ENCODE measurements at regions not wholly inside any gene's neighbourhood (a gene's known extent, or its start where the extent isn't known, plus 50 kb on each side); places are given as distances from the start of the nearest gene placed in this dataset.

DNA sequence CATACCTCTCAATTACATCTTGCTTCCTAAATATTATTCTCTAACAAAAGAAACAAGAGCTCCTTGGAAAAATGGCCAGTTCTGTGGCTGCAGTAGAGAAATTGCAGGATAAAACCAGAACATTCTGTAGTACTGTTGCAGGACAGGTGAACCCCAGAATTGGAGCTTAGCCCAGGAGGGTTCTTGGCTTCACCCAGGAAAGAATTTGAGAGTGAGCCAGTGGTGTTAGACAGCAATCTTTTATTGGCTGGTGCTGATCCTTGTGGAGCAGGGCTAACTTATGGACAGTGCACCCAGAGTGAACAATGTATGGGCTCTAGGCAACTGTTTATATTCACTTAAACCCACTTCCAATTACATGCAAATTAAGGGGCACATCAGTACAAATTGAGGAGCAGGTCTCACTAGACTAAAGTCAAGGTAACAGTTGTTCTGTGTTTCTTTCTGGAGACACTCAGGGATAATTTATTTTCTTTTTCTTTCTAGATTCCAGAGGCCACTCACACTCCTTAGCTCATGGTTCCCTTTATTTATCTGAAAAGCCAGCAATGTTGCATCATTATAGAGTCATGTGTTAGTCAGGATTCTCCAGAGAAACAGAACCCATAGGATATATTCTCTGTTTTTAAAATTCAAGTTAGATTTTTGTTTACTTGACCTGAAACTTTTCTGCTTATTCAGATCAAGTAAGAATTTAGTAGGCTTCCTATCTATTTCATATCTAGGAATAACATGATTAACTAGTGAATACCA is 348.1 kb downstream of the CCDC85A start:
- TF ChIP-seq, protein P1, sequence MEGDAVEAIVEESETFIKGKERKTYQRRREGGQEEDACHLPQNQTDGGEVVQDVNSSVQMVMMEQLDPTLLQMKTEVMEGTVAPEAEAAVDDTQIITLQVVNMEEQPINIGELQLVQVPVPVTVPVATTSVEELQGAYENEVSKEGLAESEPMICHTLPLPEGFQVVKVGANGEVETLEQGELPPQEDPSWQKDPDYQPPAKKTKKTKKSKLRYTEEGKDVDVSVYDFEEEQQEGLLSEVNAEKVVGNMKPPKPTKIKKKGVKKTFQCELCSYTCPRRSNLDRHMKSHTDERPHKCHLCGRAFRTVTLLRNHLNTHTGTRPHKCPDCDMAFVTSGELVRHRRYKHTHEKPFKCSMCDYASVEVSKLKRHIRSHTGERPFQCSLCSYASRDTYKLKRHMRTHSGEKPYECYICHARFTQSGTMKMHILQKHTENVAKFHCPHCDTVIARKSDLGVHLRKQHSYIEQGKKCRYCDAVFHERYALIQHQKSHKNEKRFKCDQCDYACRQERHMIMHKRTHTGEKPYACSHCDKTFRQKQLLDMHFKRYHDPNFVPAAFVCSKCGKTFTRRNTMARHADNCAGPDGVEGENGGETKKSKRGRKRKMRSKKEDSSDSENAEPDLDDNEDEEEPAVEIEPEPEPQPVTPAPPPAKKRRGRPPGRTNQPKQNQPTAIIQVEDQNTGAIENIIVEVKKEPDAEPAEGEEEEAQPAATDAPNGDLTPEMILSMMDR (IDR thresholded peaks at IDR 0.05) = no peak
- no peak for DNase-seq
- no peaks in the 10 kb centered on the region for H3K36me3 ChIP-seq
- no peak for ATAC-seq
- no peaks in the 10 kb centered on the region for H3K27me3 ChIP-seq
- intact Hi-C loops (cut with DNase I) = no loop called here
- H3K9me3 ChIP-seq = no peaks in the 10 kb centered on the region
- H3K4me3 ChIP-seq = no peak overlapping the region
- H3K27ac ChIP-seq = no peak overlapping the region
- no peaks in the 10 kb centered on the region for H3K4me1 ChIP-seq

- H3K27me3 ChIP-seq = no peaks in the 10 kb centered on the region
- H3K36me3 ChIP-seq = no peaks in the 10 kb centered on the region
- no peaks in the 10 kb centered on the region for H3K9me3 ChIP-seq
- H3K4me3 ChIP-seq = no peak overlapping the region
- intact Hi-C loops (cut with DNase I) = no loop called here
- DNase-seq = no peak
- no peak for ATAC-seq
- H3K4me1 ChIP-seq = no peaks in the 10 kb centered on the region
- no peak overlapping the region for H3K27ac ChIP-seq
- TF ChIP-seq, protein P1 (IDR thresholded peaks at IDR 0.05) = no peak
Measured at GRCh38 chr2:56534321-56534720, 350.5 kb downstream of the CCDC85A start.

- no peaks in the 10 kb centered on the region for H3K4me1 ChIP-seq
- no peaks in the 10 kb centered on the region for H3K36me3 ChIP-seq
- no peak overlapping the region for H3K4me3 ChIP-seq
- intact Hi-C loops (cut with DNase I) = no loop called here
- no peaks in the 10 kb centered on the region for H3K9me3 ChIP-seq
- no peaks in the 10 kb centered on the region for H3K27me3 ChIP-seq
- no peak overlapping the region for H3K27ac ChIP-seq
- DNase-seq (no peak), ATAC-seq (no peak)
- TF ChIP-seq, protein P1 (IDR thresholded peaks at IDR 0.05) = no peak
Measured at GRCh38 chr2:56537756-56538155, 354.0 kb downstream of the CCDC85A start.

DNA sequence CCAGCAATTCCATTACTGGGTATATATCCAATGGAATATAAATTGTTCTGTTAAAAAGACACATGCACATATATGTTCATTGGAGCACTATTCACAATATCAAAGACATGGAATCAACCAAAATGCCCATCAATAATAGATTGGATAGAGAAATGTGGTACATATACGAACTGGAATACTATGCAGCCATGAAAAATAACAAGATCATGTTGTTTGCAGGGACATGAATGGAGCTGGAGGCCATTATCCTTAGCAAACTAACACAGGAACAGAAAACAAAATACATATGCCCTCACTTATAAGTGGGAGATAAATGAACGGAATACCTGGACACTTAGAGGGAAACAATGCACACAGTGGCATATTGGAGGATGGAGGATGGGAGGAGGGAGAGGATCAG is 355.8 kb downstream of the CCDC85A start:
- ATAC-seq (no peak), DNase-seq (no peak)
- H3K9me3 ChIP-seq = no peaks in the 10 kb centered on the region
- TF ChIP-seq, protein P1 (IDR thresholded peaks at IDR 0.05) = no peak
- H3K27ac ChIP-seq = no peak overlapping the region
- H3K4me1 ChIP-seq = no peaks in the 10 kb centered on the region
- no peaks in the 10 kb centered on the region for H3K36me3 ChIP-seq
- intact Hi-C loops (cut with DNase I) = no loop called here
- H3K4me3 ChIP-seq = no peak overlapping the region
- no peaks in the 10 kb centered on the region for H3K27me3 ChIP-seq

GRCh38 chr2:56540467-56540866 is 356.7 kb downstream of the CCDC85A start:
- TF ChIP-seq, protein P1 (IDR thresholded peaks at IDR 0.05) = no peak
- DNase-seq (no peak), ATAC-seq (no peak)
- intact Hi-C loops (cut with DNase I) = no loop called here
- H3K27ac ChIP-seq = no peak overlapping the region
- H3K9me3 ChIP-seq = no peaks in the 10 kb centered on the region
- H3K27me3 ChIP-seq = no peaks in the 10 kb centered on the region
- H3K4me3 ChIP-seq = no peak overlapping the region
- H3K4me1 ChIP-seq = no peaks in the 10 kb centered on the region
- no peaks in the 10 kb centered on the region for H3K36me3 ChIP-seq

DNA sequence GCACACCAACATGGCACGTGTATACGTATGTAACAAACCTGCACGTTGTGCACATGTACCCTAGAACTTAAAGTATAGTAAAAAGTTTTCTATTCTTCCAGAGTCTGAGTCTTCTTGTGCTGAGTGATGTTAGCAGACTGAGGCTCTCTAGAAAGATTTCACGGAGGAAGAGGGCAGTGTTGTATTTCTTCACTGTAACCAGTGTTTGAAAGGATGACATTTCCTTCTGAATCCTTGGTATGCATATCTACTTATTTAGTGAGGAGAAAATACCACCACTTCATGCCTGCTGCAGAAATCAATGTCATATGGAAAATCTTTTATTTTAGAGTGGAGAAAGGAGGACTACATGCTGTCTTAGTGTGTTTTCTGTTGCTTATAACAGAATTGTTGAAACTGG is 357.1 kb downstream of the CCDC85A start:
- Histone ChIP-seq H3K4me3 (no peak overlapping the region), H3K9me3 (no peaks in the 10 kb centered on the region), H3K4me1 (no peaks in the 10 kb centered on the region), H3K27me3 (no peaks in the 10 kb centered on the region), H3K36me3 (no peaks in the 10 kb centered on the region), H3K27ac (no peak overlapping the region)
- intact Hi-C loops (cut with DNase I) = no loop called here
- TF ChIP-seq, protein P1 (IDR thresholded peaks at IDR 0.05) = no peak
- DNase-seq (no peak), ATAC-seq (no peak)
